ENCODE measurements at regions not wholly inside any gene's neighbourhood (a gene's known extent, or its start where the extent isn't known, plus 50 kb on each side); places are given as distances from the start of the nearest gene placed in this dataset.

GRCh38 chr11:116062490-116063171 is 558.4 kb upstream of the CADM1 start:
- TF ChIP-seq POLR2A (IDR thresholded peaks at IDR 0.05; ENCODE audit: low read length) (no peak), GATA1 (IDR thresholded peaks at IDR 0.05; ENCODE audit: low read depth, low read length) (no peak)

All from erythroblast (primary cell).